GM06990 (cell line): ENCODE measurements at regions not wholly inside any gene's neighbourhood (a gene's known extent, or its start where the extent isn't known, plus 50 kb on each side); places are given as distances from the start of the nearest gene placed in this dataset.

Experiments used
- DNase-seq: peaks from one replicate; pipeline ENCODE4 v3.0.0-alpha.2; 2011; ENCODE audit not compliant: insufficient read length; ENCODE audit errors: extremely low read depth
- H3K27me3 ChIP-seq: replicated peaks from 2 replicates; pipeline ENCODE4 v1.6.0; 2011; ENCODE audit warnings: low read length; ENCODE audit not compliant: control insufficient read depth, insufficient read depth
- H3K36me3 ChIP-seq: 2 replicates; pipeline ENCODE4 v1.5.1; 2011; ENCODE audit warnings: low read length; ENCODE audit not compliant: control insufficient read depth, insufficient read depth
- H3K4me3 ChIP-seq: replicated peaks from 2 replicates; pipeline ENCODE4 v1.5.1; 2011; ENCODE audit warnings: low read depth, mild to moderate bottlenecking, control low read depth, low read length
- CTCF ChIP-seq: IDR thresholded peaks from 2 replicates; pipeline ENCODE4 v1.5.1; 2011; ENCODE audit warnings: low read length, control low read depth, mild to moderate bottlenecking, inconsistent platforms; ENCODE audit not compliant: insufficient read depth, poor library complexity, severe bottlenecking

DNA sequence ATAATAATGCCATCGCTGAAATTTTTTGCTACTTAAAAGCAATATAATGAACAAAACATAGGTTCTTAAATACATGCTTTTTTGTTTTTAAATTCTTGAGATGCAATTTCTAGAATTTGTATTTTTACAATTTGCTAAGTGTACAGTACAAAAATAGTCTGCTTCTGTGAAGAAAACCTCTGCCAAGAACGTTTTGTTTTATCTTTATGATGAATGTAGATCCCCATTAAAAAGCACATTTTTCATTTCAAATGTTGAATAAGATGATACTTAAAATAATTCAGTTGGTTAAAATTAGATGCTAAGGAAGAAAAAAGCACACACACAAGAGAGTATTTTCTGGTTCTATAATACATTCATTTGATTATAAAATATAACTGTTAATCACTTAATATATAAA lies 1358.5 kb upstream of the CITED2 start:
- Histone ChIP-seq H3K36me3 (no peaks in the 10 kb centered on the region), H3K27me3 (no peaks in the 10 kb centered on the region), H3K4me3 (no peak overlapping the region)
- DNase-seq: no peak
- no peak for TF ChIP-seq CTCF

GRCh38 chr6:140732155-140732554 lies 1357.7 kb upstream of the CITED2 start:
- no peak for TF ChIP-seq CTCF
- no peaks in the 10 kb centered on the region for H3K27me3 ChIP-seq
- DNase-seq: no peak

DNA sequence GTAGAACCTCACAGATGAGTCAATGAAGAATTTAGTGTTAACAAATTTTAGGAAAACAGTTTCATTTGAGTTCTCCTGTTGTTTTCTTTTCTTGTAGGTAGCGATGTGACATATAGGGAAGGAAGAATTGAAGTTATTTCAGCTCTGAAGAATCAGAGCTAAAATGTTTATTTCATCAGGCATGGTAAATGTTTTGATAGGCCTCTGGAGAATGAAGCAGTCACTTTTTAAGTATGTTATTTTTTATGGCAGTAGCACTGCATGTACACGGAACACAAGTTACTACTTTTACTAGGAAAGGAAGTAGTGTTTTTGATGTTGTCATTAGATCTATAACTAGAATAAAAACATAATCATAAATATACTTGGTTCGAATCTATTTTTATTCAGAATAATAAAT lies 1357.3 kb upstream of the CITED2 start:
- Histone ChIP-seq H3K36me3 (no peaks in the 10 kb centered on the region), H3K27me3 (no peaks in the 10 kb centered on the region), H3K4me3 (no peak overlapping the region)
- DNase-seq: no peak
- no peak for TF ChIP-seq CTCF

More at GRCh38 chr6:140732155-140732554, 1357.7 kb upstream of the CITED2 start:
- Histone ChIP-seq H3K4me3 (no peak overlapping the region), H3K36me3 (no peaks in the 10 kb centered on the region)

- TF ChIP-seq CTCF: no peak
- no peaks in the 10 kb centered on the region for H3K27me3 ChIP-seq
- H3K4me3 ChIP-seq: no peak overlapping the region
- H3K36me3 ChIP-seq: no peaks in the 10 kb centered on the region
- DNase-seq: no peak
Observed at GRCh38 chr6:140729521-140729920, 1355.1 kb upstream of the CITED2 start.

GRCh38 chr6:140718021-140718420 lies 1343.6 kb upstream of the CITED2 start:
- H3K27me3 ChIP-seq: no peaks in the 10 kb centered on the region
- H3K36me3 ChIP-seq: no peaks in the 10 kb centered on the region
- H3K4me3 ChIP-seq: no peak overlapping the region
- TF ChIP-seq CTCF: no peak
- DNase-seq: no peak

DNA sequence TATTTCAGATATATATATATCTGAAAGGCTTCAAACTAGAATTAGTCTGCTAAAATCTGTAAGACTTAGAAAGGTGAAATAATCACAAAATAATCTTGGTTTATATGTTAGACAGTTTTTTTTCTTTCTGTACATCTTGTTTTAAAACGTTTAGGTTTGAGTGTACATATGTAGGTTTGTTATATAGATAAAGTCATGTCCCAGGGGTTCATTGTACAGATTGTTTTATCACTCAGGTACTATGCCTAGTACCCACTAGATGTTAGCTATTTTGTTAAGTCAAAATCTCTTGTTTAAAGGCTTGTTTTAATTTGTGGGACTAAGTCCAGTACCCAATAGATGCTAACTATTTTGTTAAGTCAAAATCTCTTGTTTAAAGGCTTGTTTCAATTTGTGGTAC lies 1339.0 kb upstream of the CITED2 start:
- H3K27me3 ChIP-seq: no peaks in the 10 kb centered on the region
- no peak overlapping the region for H3K4me3 ChIP-seq
- no peak for DNase-seq
- TF ChIP-seq CTCF: no peak
- H3K36me3 ChIP-seq: no peaks in the 10 kb centered on the region
